T-helper 17 cell (primary cell): ENCODE measurements at regions not wholly inside any gene's neighbourhood (a gene's known extent, or its start where the extent isn't known, plus 50 kb on each side); places are given as distances from the start of the nearest gene placed in this dataset.

ENCODE experiments used
- ATAC-seq: fragments of 150-1000 bp; cut with Tn5 transposase; 2 replicates; pipeline ENCODE4 v1.10.0; 2021; ENCODE audit warnings: mild to moderate bottlenecking, moderate library complexity
- DNase-seq, 3 donors: peaks; one replicate each; pipeline versions ENCODE4 v3.0.0 to v3.0.0-alpha.2; 2020 to 2021
- H3K9me3 ChIP-seq: one replicate; pipeline ENCODE4 v1.7.0; 2013; ENCODE audit warnings: low read length, mild to moderate bottlenecking; ENCODE audit not compliant: control insufficient read depth, poor library complexity, severe bottlenecking
- H3K27ac Mint-ChIP-seq: one replicate; pipeline ENCODE4 v1.8.0; 2022; ENCODE audit warnings: mild to moderate bottlenecking, moderate library complexity, mixed read lengths
- H3K27me3 Mint-ChIP-seq: one replicate; pipeline ENCODE4 v1.8.0; 2022; ENCODE audit warnings: mixed read lengths
- H3K36me3 Mint-ChIP-seq: one replicate; pipeline ENCODE4 v1.8.0; 2022; ENCODE audit warnings: low read depth, mixed read lengths
- H3K4me1 Mint-ChIP-seq: one replicate; pipeline ENCODE4 v1.8.0; 2022; ENCODE audit warnings: mild to moderate bottlenecking, mixed read lengths
- H3K4me3 Mint-ChIP-seq: one replicate; pipeline ENCODE4 v1.8.0; 2022; ENCODE audit warnings: mild to moderate bottlenecking, moderate library complexity, mixed read lengths

DNA sequence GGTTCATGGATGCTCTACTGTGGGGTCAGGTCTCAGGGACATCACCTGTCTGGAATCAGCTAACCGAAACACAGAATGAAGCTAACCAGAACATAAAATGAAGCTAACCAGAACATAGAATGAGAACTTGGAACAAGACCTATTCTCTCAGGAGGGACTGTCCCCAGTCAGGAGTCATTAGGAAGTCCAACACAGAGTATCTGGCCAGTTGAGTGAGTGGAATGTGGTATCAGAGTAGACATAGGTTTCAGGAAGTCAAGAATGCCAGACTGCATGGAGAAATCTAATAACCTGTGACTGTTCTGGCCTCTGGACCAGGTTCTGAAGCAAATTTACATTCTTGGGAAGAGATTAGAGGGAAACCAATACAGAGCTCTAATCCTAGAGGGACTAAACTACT, 609.6 kb downstream of the PRELID2 start:
- no peak for ATAC-seq
- Mint-ChIP-seq H3K27me3 (no peaks in the 10 kb centered on the region), H3K36me3 (no peaks in the 10 kb centered on the region), H3K4me3 (no peak overlapping the region), H3K4me1 (no peaks in the 10 kb centered on the region), H3K27ac (no peak overlapping the region)
- no peaks in the 10 kb centered on the region for H3K9me3 ChIP-seq
- no peak for DNase-seq

DNA sequence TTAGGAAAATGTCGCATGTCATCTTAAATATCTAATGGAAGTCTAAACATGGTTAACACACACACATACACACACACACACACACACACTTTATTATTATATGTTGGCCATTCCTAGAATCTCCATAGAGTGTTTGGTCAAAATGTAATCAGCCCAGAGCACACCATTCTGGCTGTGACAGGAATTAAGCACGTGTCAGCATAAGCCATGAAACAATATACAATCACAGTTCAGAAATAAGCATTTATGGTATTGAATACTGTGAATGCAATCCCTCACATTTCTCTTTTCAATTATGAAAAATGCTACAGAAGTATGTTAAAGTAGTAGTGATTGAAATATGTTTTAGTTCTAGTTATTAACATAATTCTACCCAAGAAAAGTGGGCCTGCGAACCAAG, 611.6 kb downstream of the PRELID2 start:
- no peak for ATAC-seq
- H3K27ac Mint-ChIP-seq, result no peak overlapping the region

DNA sequence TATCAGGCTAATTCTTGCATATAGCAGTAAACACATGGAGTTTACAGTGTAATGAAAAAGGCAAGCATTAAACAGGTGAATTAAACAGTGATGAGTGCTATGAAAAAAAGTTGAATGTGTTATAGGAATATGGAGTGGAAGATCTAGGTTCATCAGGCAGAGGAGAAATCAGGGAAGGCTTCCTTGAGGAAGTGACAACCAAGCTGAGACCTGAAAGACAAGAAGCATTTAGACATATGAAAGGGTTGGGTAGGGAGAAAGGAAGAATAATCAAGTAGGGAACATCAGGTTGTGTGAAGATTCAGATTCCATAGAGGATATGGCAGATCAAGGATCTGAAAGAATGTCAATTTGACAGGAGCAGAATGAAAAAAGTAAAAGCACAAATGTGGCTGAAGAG, 612.5 kb downstream of the PRELID2 start:
- H3K9me3 ChIP-seq, result no peaks in the 10 kb centered on the region
- Mint-ChIP-seq H3K4me3 (no peak overlapping the region), H3K36me3 (no peaks in the 10 kb centered on the region), H3K27ac (no peak overlapping the region), H3K27me3 (no peaks in the 10 kb centered on the region), H3K4me1 (no peaks in the 10 kb centered on the region)
- ATAC-seq (no peak), DNase-seq (no peak)

More for the DNA sequence above, 611.6 kb downstream of the PRELID2 start:
- no peak for DNase-seq
- Mint-ChIP-seq H3K27me3 (no peaks in the 10 kb centered on the region), H3K4me3 (no peak overlapping the region), H3K4me1 (no peaks in the 10 kb centered on the region), H3K36me3 (no peaks in the 10 kb centered on the region)
- H3K9me3 ChIP-seq, result no peaks in the 10 kb centered on the region

DNA sequence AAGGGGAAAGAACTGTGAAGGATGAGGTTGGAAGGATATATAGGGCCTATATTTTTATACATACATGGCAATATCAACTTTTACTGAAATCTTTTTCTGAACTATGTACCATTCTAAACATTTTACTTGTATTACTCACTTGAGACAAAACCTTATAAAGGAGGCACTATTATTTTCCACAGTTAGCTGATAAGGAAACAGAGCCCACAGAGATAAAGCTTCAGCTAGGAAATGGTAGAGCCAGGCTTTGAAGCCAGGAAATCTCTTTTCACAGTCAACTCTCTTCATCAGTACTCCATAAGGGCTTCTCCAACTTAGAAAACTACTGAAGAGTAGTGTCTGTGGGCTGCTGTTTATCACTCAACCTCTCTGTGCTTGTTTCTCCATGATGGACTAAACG, 613.7 kb downstream of the PRELID2 start:
- no peaks in the 10 kb centered on the region for H3K9me3 ChIP-seq
- Mint-ChIP-seq H3K27ac (no peak overlapping the region), H3K4me1 (no peaks in the 10 kb centered on the region), H3K4me3 (no peak overlapping the region), H3K36me3 (no peaks in the 10 kb centered on the region), H3K27me3 (no peaks in the 10 kb centered on the region)
- no peak for ATAC-seq
- no peak for DNase-seq

DNA sequence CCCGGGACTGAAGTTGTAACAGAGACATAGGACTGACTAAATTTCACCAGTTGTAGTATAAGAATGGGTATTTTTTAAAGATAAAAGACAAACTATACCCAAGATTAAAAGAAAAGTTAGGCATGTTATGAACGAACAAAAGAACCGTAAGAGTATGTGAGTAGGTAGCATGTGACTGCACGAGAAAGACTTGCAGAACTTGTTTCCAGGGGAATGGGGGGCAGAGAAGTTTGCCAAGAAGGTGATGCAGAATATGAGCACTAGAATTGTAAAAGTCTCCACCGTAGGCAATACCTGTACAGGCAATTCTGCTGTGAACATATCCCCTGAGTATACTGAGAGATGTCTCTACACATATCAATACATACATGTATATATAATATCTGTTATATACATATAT, 614.7 kb downstream of the PRELID2 start:
- H3K27me3 Mint-ChIP-seq, result no peaks in the 10 kb centered on the region
- H3K27ac Mint-ChIP-seq, result no peak overlapping the region
- H3K4me1 Mint-ChIP-seq, result no peaks in the 10 kb centered on the region
- ATAC-seq (no peak), DNase-seq (no peak)
- no peaks in the 10 kb centered on the region for H3K36me3 Mint-ChIP-seq
- no peaks in the 10 kb centered on the region for H3K9me3 ChIP-seq
- no peak overlapping the region for H3K4me3 Mint-ChIP-seq

DNA sequence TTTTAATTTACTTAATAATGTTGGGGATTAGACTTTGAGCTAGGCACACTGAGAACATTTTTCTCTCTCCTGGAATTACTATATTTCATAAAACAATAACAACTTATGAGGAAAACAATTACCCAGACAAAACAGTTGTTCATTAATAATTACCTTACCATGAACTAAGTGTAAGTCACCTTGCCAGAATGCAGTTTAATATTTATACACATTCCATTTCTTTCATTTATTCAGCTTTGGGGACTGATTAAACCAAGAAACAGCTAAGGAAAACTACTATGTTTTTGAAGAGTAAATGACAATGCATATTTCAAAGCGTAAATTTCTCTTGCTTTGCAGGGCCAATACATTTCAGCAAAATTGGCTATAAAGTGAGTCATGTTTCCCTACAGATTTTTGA, 616.2 kb downstream of the PRELID2 start:
- H3K27me3 Mint-ChIP-seq, result no peaks in the 10 kb centered on the region
- no peaks in the 10 kb centered on the region for H3K9me3 ChIP-seq
- ATAC-seq (no peak), DNase-seq (no peak)
- H3K27ac Mint-ChIP-seq, result no peak overlapping the region
- H3K4me3 Mint-ChIP-seq, result no peak overlapping the region
- H3K4me1 Mint-ChIP-seq, result no peaks in the 10 kb centered on the region
- H3K36me3 Mint-ChIP-seq, result no peaks in the 10 kb centered on the region

DNA sequence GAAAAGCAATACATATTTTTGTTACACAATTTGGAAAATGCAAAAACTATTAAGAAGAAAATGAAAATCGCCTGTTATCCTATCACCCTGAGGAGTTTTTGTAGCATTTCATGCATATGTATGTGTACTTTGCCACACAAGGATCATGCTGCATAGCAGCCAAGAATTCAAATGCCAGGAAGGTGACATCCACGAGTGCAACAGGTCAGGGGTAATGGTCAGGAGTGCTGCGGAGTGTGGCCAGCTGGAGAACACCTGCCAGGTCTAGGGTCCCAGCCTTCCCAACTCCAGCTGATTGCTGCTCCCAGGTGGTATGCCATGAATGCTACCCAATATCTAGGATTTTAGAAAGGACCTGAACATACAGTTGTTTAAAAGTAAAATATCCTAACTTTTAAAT, 617.1 kb downstream of the PRELID2 start:
- Mint-ChIP-seq H3K36me3 (no peaks in the 10 kb centered on the region), H3K4me1 (no peaks in the 10 kb centered on the region), H3K27ac (no peak overlapping the region), H3K27me3 (no peaks in the 10 kb centered on the region), H3K4me3 (no peak overlapping the region)
- no peaks in the 10 kb centered on the region for H3K9me3 ChIP-seq
- ATAC-seq (no peak), DNase-seq (no peak)

DNA sequence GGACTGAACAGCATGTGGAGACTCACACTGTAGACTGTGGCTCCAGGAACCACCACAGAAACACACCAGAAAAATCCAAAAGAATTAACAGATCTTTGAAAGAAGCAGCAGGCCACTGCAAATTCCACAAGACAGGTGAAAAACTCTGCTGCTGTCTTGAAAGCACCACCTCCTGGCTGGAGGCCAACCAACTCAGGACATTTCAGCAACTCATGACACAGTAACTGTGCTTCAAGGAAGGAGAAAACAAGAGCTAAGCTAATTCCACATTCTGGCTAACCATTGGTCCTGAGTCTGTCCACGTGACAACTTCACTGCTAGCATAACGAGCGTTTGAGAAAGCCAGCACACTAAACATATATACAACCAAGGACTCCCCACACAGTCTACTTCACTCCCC, 625.1 kb downstream of the PRELID2 start:
- no peak for ATAC-seq

DNA sequence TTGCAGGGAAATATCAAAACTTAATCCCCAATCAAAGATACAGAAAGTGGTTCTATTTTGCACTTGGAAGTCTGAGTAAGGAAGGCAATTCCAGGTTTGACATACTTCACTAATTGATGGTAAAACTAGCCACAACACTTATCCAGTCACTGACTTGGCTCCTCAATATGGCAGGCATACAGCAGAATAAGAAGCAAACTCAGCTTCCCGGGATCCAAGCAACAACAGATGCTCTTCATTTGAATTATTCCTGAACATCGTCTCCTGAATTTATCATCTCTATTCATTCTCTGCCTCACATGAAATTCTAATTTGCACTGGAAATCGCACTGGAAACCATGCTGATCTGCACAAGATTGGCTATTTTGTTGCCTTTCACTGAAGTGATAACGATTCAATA, 629.6 kb downstream of the PRELID2 start:
- Mint-ChIP-seq H3K4me1 (no peaks in the 10 kb centered on the region), H3K36me3 (no peaks in the 10 kb centered on the region), H3K4me3 (no peak overlapping the region), H3K27me3 (no peaks in the 10 kb centered on the region), H3K27ac (no peak overlapping the region)
- ATAC-seq, result no peak
- H3K9me3 ChIP-seq, result no peaks in the 10 kb centered on the region
- no peak for DNase-seq

More for the DNA sequence above, 625.1 kb downstream of the PRELID2 start:
- no peaks in the 10 kb centered on the region for H3K9me3 ChIP-seq
- no peaks in the 10 kb centered on the region for H3K36me3 Mint-ChIP-seq
- no peaks in the 10 kb centered on the region for H3K4me1 Mint-ChIP-seq
- no peak overlapping the region for H3K27ac Mint-ChIP-seq
- no peak overlapping the region for H3K4me3 Mint-ChIP-seq
- DNase-seq, result no peak
- no peaks in the 10 kb centered on the region for H3K27me3 Mint-ChIP-seq

DNA sequence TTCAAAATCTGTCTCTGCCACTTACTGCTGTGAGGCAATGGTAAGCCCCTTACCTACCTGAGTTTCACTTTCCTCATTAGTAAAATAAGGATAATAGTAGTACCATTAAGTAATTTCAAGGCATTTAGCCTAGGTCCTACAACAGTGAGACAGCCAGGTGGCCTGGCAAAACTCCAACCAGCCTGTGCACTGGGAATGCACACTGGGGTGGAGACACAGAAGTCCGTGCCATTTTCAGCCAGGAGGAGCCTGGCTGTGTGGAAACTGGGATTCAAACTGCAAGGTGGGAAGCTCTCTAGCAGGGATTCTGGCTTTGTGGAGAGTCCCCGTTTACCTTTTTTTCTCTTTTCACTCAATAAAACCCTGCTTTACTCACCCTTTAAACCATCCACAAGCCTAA, 630.4 kb downstream of the PRELID2 start:
- ATAC-seq, result no peak
- Mint-ChIP-seq H3K27me3 (no peaks in the 10 kb centered on the region), H3K4me3 (no peak overlapping the region), H3K4me1 (no peaks in the 10 kb centered on the region), H3K27ac (no peak overlapping the region), H3K36me3 (no peaks in the 10 kb centered on the region)
- H3K9me3 ChIP-seq, result no peaks in the 10 kb centered on the region
- DNase-seq, result no peak

DNA sequence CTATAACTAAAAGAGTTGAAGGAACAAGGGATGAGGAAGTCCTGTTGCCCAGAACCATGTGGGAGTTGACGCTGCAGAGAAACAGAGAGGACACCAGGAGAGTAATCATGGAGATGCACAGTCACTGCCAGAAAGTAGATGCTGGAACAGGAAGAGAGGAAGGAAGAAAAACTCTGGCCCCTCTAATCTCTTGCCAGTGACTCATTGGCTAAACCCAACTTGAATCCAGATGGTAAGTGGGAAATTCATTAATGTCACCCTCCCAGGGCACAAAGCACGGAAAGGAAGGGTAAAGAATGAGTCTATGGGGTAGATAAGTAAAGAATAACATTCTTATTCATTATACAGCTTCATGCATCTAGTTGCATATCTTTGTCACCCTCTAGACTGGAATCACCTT, 631.9 kb downstream of the PRELID2 start:
- no peaks in the 10 kb centered on the region for H3K4me1 Mint-ChIP-seq
- no peak overlapping the region for H3K27ac Mint-ChIP-seq
- H3K9me3 ChIP-seq, result no peaks in the 10 kb centered on the region
- H3K36me3 Mint-ChIP-seq, result no peaks in the 10 kb centered on the region
- DNase-seq, result no peak
- H3K27me3 Mint-ChIP-seq, result no peaks in the 10 kb centered on the region
- H3K4me3 Mint-ChIP-seq, result no peak overlapping the region
- ATAC-seq, result no peak

DNA sequence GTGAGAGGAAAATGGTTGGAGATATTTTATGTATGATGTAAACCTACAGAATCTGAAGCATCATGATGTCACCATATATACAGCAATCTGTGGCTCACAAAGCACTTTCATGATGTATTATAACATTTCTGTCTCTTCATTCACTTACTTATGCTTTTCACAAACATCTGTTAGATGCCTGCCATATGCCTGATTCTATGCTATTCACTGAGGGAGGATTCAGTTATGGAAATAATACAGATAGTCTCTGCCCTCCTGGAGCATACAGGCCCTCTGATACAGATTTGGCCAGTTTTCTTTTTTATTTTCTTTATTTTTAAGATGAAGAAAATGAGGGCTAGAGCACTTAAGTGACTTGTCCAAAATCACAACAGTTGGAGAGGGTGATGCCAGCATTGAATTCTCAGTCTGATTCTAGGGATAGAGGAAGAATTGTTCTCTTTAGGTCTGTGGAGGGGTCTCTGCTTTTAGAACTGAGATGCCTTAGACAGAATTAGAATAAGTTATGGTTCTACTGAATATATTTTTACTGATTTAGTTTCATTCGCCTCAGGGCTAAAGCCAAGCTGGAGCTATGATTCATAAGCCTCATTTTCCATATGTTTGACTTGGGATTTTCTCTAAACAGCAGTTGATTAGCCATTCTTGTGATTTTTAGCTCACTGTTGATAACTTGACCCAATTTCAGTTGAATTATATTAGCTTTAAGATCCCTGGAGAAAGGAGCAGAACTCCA, 636.4 kb downstream of the PRELID2 start:
- no peaks in the 10 kb centered on the region for H3K27me3 Mint-ChIP-seq
- H3K27ac Mint-ChIP-seq, result no peak overlapping the region
- H3K4me1 Mint-ChIP-seq, result no peaks in the 10 kb centered on the region
- no peak for ATAC-seq
- H3K36me3 Mint-ChIP-seq, result no peaks in the 10 kb centered on the region
- no peak for DNase-seq
- no peaks in the 10 kb centered on the region for H3K9me3 ChIP-seq
- H3K4me3 Mint-ChIP-seq, result no peak overlapping the region

DNA sequence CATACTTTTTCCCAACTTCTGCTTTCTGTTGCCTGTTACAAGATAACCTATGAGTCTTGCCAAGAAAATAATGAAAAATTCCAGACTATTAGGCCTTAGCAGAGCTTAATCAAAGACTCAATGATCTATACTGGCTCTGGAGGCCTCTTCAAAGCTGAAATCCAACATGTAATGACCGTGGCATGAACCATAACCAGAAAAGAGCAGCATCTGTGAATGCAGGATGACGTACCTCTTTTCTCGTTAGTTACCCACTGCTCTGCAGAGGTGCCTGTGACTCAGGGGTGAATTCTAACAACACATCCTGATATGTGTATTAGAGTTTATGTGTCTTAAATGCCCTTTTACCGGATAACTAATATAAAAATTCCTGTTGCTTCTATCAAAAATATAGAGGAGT, 645.4 kb downstream of the PRELID2 start:
- ATAC-seq (no peak), DNase-seq (no peak)
- H3K36me3 Mint-ChIP-seq, result no peaks in the 10 kb centered on the region
- no peak overlapping the region for H3K4me3 Mint-ChIP-seq
- no peaks in the 10 kb centered on the region for H3K27me3 Mint-ChIP-seq
- H3K9me3 ChIP-seq, result peaks cover 2% of the 10 kb centered on the region
- no peaks in the 10 kb centered on the region for H3K4me1 Mint-ChIP-seq
- H3K27ac Mint-ChIP-seq, result no peak overlapping the region

DNA sequence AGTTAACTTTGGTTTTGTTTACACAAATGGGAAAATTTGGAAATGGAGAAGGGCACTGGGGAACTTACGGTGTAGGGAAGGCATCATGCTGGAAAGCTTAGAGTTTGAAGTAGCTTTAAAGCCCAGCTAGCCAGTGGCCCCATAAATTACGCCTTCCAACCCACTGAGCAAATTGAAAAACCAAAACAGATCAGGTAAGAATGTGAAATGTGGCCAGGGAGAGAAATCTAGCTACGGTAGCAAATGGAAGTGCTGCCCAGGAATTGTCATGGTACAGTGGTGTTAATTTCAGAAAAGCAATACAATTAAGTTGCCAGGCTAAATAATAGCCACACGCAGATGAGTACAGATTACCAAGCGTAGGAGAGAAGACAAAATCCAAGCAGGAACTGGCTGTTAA, 654.8 kb downstream of the PRELID2 start:
- H3K36me3 Mint-ChIP-seq, result no peaks in the 10 kb centered on the region
- DNase-seq, result no peak
- no peaks in the 10 kb centered on the region for H3K9me3 ChIP-seq
- H3K27ac Mint-ChIP-seq, result no peak overlapping the region
- no peaks in the 10 kb centered on the region for H3K4me1 Mint-ChIP-seq
- no peak for ATAC-seq
- no peak overlapping the region for H3K4me3 Mint-ChIP-seq
- no peaks in the 10 kb centered on the region for H3K27me3 Mint-ChIP-seq
